ENCODE measurements at regions not wholly inside any gene's neighbourhood (a gene's known extent, or its start where the extent isn't known, plus 50 kb on each side); places are given as distances from the start of the nearest gene placed in this dataset.

GRCh38 chr12:92257261-92257660, 111.6 kb upstream of the BTG1 start:
- no peak for TF ChIP-seq CTCF (conservative IDR thresholded peaks at IDR 0.05; ENCODE audit: low read depth, low read length)
- TF ChIP-seq EZH2 (IDR thresholded peaks at IDR 0.05; ENCODE audit: borderline replicate concordance, low read depth, low read length, poor library complexity, severe bottlenecking), result no peak

All from A673 (cell line).